ENCODE measurements at regions not wholly inside any gene's neighbourhood (a gene's known extent, or its start where the extent isn't known, plus 50 kb on each side); places are given as distances from the start of the nearest gene placed in this dataset.

DNA sequence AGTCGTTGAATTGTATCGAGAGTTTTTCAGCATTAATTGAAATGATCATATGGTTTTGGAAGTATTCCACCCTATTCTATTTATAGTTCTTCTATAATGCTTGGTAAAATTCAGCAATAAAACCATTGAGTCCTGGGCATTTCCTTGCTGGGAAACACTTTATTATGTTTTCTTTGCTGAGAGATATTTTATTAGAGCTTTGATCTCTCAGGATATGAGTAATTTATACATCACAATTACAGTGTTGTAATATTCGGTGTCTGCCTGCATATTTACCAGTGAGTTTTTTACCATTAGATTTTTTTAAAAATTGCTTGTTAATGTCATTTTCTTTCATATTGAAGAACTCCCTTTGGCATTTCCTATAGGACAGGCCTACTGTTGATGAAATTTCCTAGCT, 402.7 kb upstream of the FSIP2 start:
- TF ChIP-seq, protein P1, sequence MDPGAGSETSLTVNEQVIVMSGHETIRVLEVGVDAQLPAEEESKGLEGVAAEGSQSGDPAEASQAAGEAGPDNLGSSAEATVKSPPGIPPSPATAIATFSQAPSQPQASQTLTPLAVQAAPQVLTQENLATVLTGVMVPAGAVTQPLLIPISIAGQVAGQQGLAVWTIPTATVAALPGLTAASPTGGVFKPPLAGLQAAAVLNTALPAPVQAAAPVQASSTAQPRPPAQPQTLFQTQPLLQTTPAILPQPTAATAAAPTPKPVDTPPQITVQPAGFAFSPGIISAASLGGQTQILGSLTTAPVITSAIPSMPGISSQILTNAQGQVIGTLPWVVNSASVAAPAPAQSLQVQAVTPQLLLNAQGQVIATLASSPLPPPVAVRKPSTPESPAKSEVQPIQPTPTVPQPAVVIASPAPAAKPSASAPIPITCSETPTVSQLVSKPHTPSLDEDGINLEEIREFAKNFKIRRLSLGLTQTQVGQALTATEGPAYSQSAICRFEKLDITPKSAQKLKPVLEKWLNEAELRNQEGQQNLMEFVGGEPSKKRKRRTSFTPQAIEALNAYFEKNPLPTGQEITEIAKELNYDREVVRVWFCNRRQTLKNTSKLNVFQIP (CRISPR knock-in tag; IDR thresholded peaks at IDR 0.05; ENCODE audit: borderline replicate concordance, low read depth): no peak
- TF ChIP-seq ISL1 (CRISPR knock-in tag; IDR thresholded peaks at IDR 0.05) (no peak), TSHZ2 (CRISPR knock-in tag; IDR thresholded peaks at IDR 0.05) (no peak), ESRRG (CRISPR knock-in tag; IDR thresholded peaks at IDR 0.05) (no peak), ZFP30 (CRISPR knock-in tag; IDR thresholded peaks at IDR 0.05) (no peak), ARNTL (CRISPR knock-in tag; IDR thresholded peaks at IDR 0.05; ENCODE audit: borderline replicate concordance, low read depth) (no peak), ZC3H10 (CRISPR knock-in tag; IDR thresholded peaks at IDR 0.05) (no peak)
- TF ChIP-seq, protein P2, sequence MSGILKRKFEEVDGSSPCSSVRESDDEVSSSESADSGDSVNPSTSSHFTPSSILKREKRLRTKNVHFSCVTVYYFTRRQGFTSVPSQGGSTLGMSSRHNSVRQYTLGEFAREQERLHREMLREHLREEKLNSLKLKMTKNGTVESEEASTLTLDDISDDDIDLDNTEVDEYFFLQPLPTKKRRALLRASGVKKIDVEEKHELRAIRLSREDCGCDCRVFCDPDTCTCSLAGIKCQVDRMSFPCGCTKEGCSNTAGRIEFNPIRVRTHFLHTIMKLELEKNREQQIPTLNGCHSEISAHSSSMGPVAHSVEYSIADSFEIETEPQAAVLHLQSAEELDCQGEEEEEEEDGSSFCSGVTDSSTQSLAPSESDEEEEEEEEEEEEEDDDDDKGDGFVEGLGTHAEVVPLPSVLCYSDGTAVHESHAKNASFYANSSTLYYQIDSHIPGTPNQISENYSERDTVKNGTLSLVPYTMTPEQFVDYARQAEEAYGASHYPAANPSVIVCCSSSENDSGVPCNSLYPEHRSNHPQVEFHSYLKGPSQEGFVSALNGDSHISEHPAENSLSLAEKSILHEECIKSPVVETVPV (CRISPR knock-in tag; IDR thresholded peaks at IDR 0.05): no peak
- TF ChIP-seq, protein P3, sequence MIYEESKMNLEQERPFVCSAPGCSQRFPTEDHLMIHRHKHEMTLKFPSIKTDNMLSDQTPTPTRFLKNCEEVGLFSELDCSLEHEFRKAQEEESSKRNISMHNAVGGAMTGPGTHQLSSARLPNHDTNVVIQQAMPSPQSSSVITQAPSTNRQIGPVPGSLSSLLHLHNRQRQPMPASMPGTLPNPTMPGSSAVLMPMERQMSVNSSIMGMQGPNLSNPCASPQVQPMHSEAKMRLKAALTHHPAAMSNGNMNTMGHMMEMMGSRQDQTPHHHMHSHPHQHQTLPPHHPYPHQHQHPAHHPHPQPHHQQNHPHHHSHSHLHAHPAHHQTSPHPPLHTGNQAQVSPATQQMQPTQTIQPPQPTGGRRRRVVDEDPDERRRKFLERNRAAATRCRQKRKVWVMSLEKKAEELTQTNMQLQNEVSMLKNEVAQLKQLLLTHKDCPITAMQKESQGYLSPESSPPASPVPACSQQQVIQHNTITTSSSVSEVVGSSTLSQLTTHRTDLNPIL (CRISPR knock-in tag; IDR thresholded peaks at IDR 0.05; ENCODE audit: low read depth): no peak

Data from SK-N-SH treated with all-trans-retinoic acid at 6 μM for 48 hours (cell line).